AML-193 (cell line): ENCODE measurements at regions not wholly inside any gene's neighbourhood (a gene's known extent, or its start where the extent isn't known, plus 50 kb on each side); places are given as distances from the start of the nearest gene placed in this dataset.
A peak's percentile ranks its signal among the peaks of the same experiment; 100 is the strongest.

ENCODE experiments used
- DNase-seq, 2 experiments: peaks; one replicate each; lab custom pipeline; 2025; lab: John Stamatoyannopoulos, UW

GRCh38 chr18:34075963-34076860, 148.5 kb downstream of the NOL4 start:
- no peak for DNase-seq

- no peak for DNase-seq
These were observed 163.5 kb downstream of the NOL4 start for GRCh38 chr18:34061226-34061625.

- no peak for DNase-seq
These were observed 169.5 kb downstream of the NOL4 start for GRCh38 chr18:34055227-34055626.

GRCh38 chr18:34050661-34051060, 174.1 kb downstream of the NOL4 start:
- no peak for DNase-seq

- DNase-seq: no peak
These were observed 175.2 kb downstream of the NOL4 start for GRCh38 chr18:34049511-34049910.

- DNase-seq: no peak
These were observed 176.3 kb downstream of the NOL4 start for GRCh38 chr18:34048423-34048822.

- no peak for DNase-seq
These were observed 182.1 kb downstream of the NOL4 start for GRCh38 chr18:34042423-34043146.

- no peak for DNase-seq
These were observed 185.1 kb downstream of the NOL4 start for GRCh38 chr18:34039611-34040010.

GRCh38 chr18:34039201-34039600, 185.5 kb downstream of the NOL4 start:
- peak in 1 of 2 experiments; percentile 3 for DNase-seq

- DNase-seq: no peak
These were observed 186.6 kb downstream of the NOL4 start for GRCh38 chr18:34038086-34038485.

GRCh38 chr18:34033968-34034367, 190.7 kb downstream of the NOL4 start:
- DNase-seq: no peak

- no peak for DNase-seq
These were observed 192.9 kb downstream of the NOL4 start for GRCh38 chr18:34031810-34032209.

- DNase-seq: no peak
These were observed 196.4 kb downstream of the NOL4 start for GRCh38 chr18:34028324-34028723.

- no peak for DNase-seq
These were observed 199.4 kb downstream of the NOL4 start for GRCh38 chr18:34025191-34025801.

- no peak for DNase-seq
These were observed 201.2 kb downstream of the NOL4 start for GRCh38 chr18:34023471-34023870.

- no peak for DNase-seq
These were observed 206.4 kb downstream of the NOL4 start for GRCh38 chr18:34018336-34018735.

GRCh38 chr18:34003687-34004086, 221.0 kb downstream of the NOL4 start:
- no peak for DNase-seq

- DNase-seq: no peak
These were observed 222.6 kb downstream of the NOL4 start for GRCh38 chr18:34002130-34002529.

GRCh38 chr18:34001376-34001775, 223.3 kb downstream of the NOL4 start:
- no peak for DNase-seq

- no peak for DNase-seq
These were observed 237.5 kb downstream of the NOL4 start for GRCh38 chr18:33987206-33987605.

- DNase-seq: no peak
These were observed 241.6 kb downstream of the NOL4 start for GRCh38 chr18:33983126-33983525.

- no peak for DNase-seq
These were observed 264.3 kb downstream of the NOL4 start for GRCh38 chr18:33960417-33960816.

GRCh38 chr18:33959609-33960008, 265.1 kb downstream of the NOL4 start:
- no peak for DNase-seq
